H9 (cell line): ENCODE measurements at regions not wholly inside any gene's neighbourhood (a gene's known extent, or its start where the extent isn't known, plus 50 kb on each side); places are given as distances from the start of the nearest gene placed in this dataset.

Source experiments
- DNase-seq: peaks from one replicate; pipeline ENCODE4 v3.0.0-alpha.2; 2017
- H2AFZ ChIP-seq: one replicate; pipeline ENCODE4 v1.6.1; 2013; ENCODE audit warnings: mild to moderate bottlenecking, low read length, control low read depth, moderate library complexity
- H2AK5ac ChIP-seq: 2 replicates; pipeline ENCODE4 v1.6.1; 2013; ENCODE audit warnings: low read length, control low read depth, mixed read lengths; ENCODE audit not compliant: insufficient read length
- H2BK120ac ChIP-seq: one replicate; pipeline ENCODE4 v1.6.1; 2013; ENCODE audit warnings: low read depth, mild to moderate bottlenecking, low read length, control low read depth, inconsistent platforms; ENCODE audit not compliant: poor library complexity, severe bottlenecking
- H2BK12ac ChIP-seq: 2 replicates; pipeline ENCODE4 v1.6.1; 2013; ENCODE audit warnings: low read length, control low read depth, mixed read lengths, low read depth; ENCODE audit not compliant: insufficient read length
- H2BK15ac ChIP-seq: 2 replicates; pipeline ENCODE4 v1.6.1; 2013; ENCODE audit warnings: low read depth, low read length, control low read depth
- H2BK20ac ChIP-seq: one replicate; pipeline ENCODE4 v1.6.1; 2013; ENCODE audit warnings: low read depth, mild to moderate bottlenecking, low read length, control low read depth, inconsistent platforms; ENCODE audit not compliant: poor library complexity, severe bottlenecking
- H2BK5ac ChIP-seq: 2 replicates; pipeline ENCODE4 v1.6.1; 2013; ENCODE audit warnings: low read length, control low read depth, mixed read lengths; ENCODE audit not compliant: insufficient read length
- H3K14ac ChIP-seq: 2 replicates; pipeline ENCODE4 v1.6.1; 2013; ENCODE audit warnings: low read length, control low read depth; ENCODE audit not compliant: insufficient read depth
- H3K18ac ChIP-seq: 2 replicates; pipeline ENCODE4 v1.6.1; 2013; ENCODE audit warnings: low read depth, mild to moderate bottlenecking, mixed read lengths, low read length, control low read depth; ENCODE audit not compliant: insufficient read length
- H3K23ac ChIP-seq: 2 replicates; pipeline ENCODE4 v1.6.1; 2013; ENCODE audit warnings: low read length, control low read depth, mixed read lengths, low read depth; ENCODE audit not compliant: insufficient read length
- H3K23me2 ChIP-seq: 2 replicates; pipeline ENCODE4 v1.6.1; 2013; ENCODE audit warnings: low read depth, mild to moderate bottlenecking, mixed read lengths, low read length, control low read depth; ENCODE audit not compliant: insufficient read length, poor library complexity, severe bottlenecking
- H3K27ac ChIP-seq: 2 replicates; pipeline ENCODE4 v1.5.1; 2013; ENCODE audit warnings: low read length, control low read depth, mixed read lengths, low read depth; ENCODE audit not compliant: insufficient read length
- H3K27me3 ChIP-seq: 2 replicates; pipeline ENCODE4 v1.6.1; 2013; ENCODE audit warnings: low read length, control low read depth, inconsistent platforms; ENCODE audit not compliant: insufficient read depth
- H3K4ac ChIP-seq: 2 replicates; pipeline ENCODE4 v1.6.1; 2013; ENCODE audit warnings: low read depth, mild to moderate bottlenecking, control low read depth, inconsistent platforms, low read length, moderate library complexity
- H3K4me1 ChIP-seq: 2 replicates; pipeline ENCODE4 v1.6.1; 2013; ENCODE audit warnings: low read length, control low read depth, inconsistent platforms; ENCODE audit not compliant: insufficient read depth
- H3K4me2 ChIP-seq: 2 replicates; pipeline ENCODE4 v1.6.1; 2013; ENCODE audit warnings: low read length, control low read depth, mixed read lengths; ENCODE audit not compliant: insufficient read length, insufficient read depth
- H3K56ac ChIP-seq: 2 replicates; pipeline ENCODE4 v1.6.1; 2013; ENCODE audit warnings: low read depth, mild to moderate bottlenecking, mixed read lengths, low read length, control low read depth; ENCODE audit not compliant: insufficient read length
- H3K79me1 ChIP-seq: 2 replicates; pipeline ENCODE4 v1.6.1; 2013; ENCODE audit warnings: low read depth, mild to moderate bottlenecking, moderate library complexity, low read length, control low read depth, inconsistent platforms; ENCODE audit not compliant: insufficient read depth, poor library complexity, severe bottlenecking
- H3K79me2 ChIP-seq: 2 replicates; pipeline ENCODE4 v1.6.1; 2013; ENCODE audit warnings: low read length, control low read depth, inconsistent platforms; ENCODE audit not compliant: insufficient read depth
- H3K9ac ChIP-seq: 2 replicates; pipeline ENCODE4 v1.6.1; 2013; ENCODE audit warnings: low read length, control low read depth, mixed read lengths; ENCODE audit not compliant: insufficient read length; ENCODE audit errors: extremely low read depth
- H3K9me3 ChIP-seq: one replicate; pipeline ENCODE4 v1.6.1; 2013; ENCODE audit warnings: low read depth, low read length, inconsistent platforms; ENCODE audit not compliant: control insufficient read depth
- H3T11ph ChIP-seq: one replicate; pipeline ENCODE4 v1.6.1; 2013; ENCODE audit warnings: mild to moderate bottlenecking, low read length, control low read depth, inconsistent platforms
- H4K20me1 ChIP-seq: one replicate; pipeline ENCODE4 v1.6.1; 2013; ENCODE audit not compliant: control insufficient read depth, insufficient read length, insufficient read depth
- H4K5ac ChIP-seq: 2 replicates; pipeline ENCODE4 v1.6.1; 2013; ENCODE audit warnings: low read depth, mild to moderate bottlenecking, mixed read lengths, low read length, control low read depth; ENCODE audit not compliant: insufficient read length
- H4K8ac ChIP-seq: replicated peaks from 2 replicates; pipeline ENCODE4 v1.6.1; 2013; ENCODE audit warnings: low read length, control low read depth, mixed read lengths, low read depth; ENCODE audit not compliant: insufficient read length
- H4K91ac ChIP-seq: 2 replicates; pipeline ENCODE4 v1.6.1; 2013; ENCODE audit warnings: low read depth, mild to moderate bottlenecking, moderate library complexity, mixed read lengths, low read length, control low read depth; ENCODE audit not compliant: insufficient read length
- H3K27ac Mint-ChIP-seq, 3 experiments: 2 replicates in 2 of 3; 3 replicates in 1 of 3; pipeline ENCODE4 v1.8.0; 2020 to 2021; ENCODE audit warnings: mixed read lengths in 3 of 3, mild to moderate bottlenecking in 1 of 3, moderate library complexity in 1 of 3
- H3K27me3 Mint-ChIP-seq: 2 replicates; pipeline ENCODE4 v1.8.0; 2021; ENCODE audit warnings: low read depth, mild to moderate bottlenecking, moderate library complexity, mixed read lengths
- H3K36me3 Mint-ChIP-seq, 3 experiments: 2 replicates in 2 of 3; 3 replicates in 1 of 3; pipeline ENCODE4 v1.8.0; 2020 to 2021; ENCODE audit warnings: low read depth in 3 of 3, mixed read lengths in 3 of 3; ENCODE audit not compliant: insufficient read depth in 1 of 3
- H3K4me1 Mint-ChIP-seq, 2 experiments: 2 replicates each; pipeline ENCODE4 v1.8.0; 2020; ENCODE audit warnings: mixed read lengths in 2 of 2
- H3K4me3 Mint-ChIP-seq, 2 experiments: 2 replicates in 1 of 2; 3 replicates in 1 of 2; pipeline ENCODE4 v1.8.0; 2020 to 2021; ENCODE audit warnings: mild to moderate bottlenecking in 2 of 2, mixed read lengths in 2 of 2, moderate library complexity in 1 of 2
- H3K9me3 Mint-ChIP-seq, 2 experiments: 2 replicates in 1 of 2; 3 replicates in 1 of 2; pipeline ENCODE4 v1.8.0; 2020; ENCODE audit warnings: mild to moderate bottlenecking in 2 of 2, mixed read lengths in 2 of 2, moderate library complexity in 1 of 2
- WGBS: extraction: QIAGEN DNeasy Blood & Tissue Kit; methylation state at CpG from one replicate; pipeline ENCODE4 v1.1.7; 2013; ENCODE audit warnings: missing lambda C conversion rate, low lambda C conversion rate, mixed read lengths; ENCODE audit not compliant: insufficient read length; ENCODE audit errors: extremely low coverage; 5-methylcytosine and 5-hydroxymethylcytosine counted together
- TF ChIP-seq, protein P1 (sequence below): fragments of 200-600 bp; sonication (generic); conservative IDR thresholded peaks from 3 replicates; pipeline ENCODE4 v1.8.0; 2021; ENCODE audit warnings: antibody characterized with exemption, mild to moderate bottlenecking

DNA sequence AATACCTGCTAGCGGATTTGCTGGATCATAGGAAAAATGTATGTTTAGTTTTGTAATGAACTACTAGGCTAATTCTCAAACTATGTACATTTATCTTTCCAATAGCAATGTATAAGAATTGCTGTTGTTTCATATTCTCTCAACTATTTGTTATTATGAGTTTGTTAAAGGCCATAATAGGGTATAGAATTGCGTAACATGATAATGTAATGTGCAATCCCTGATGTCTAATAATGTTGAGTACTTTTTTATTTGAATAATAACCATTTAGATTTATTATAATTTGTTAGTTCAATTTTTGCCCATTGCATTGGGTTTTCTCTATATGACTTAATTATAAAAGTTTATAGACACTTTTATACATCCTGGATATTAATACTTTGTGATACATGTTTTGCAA is 801.6 kb downstream of the LUZP2 start:
- Mint-ChIP-seq H3K4me3 (no peak overlapping the region), H3K27ac (no peak overlapping the region), H3K27me3 (no peaks in the 10 kb centered on the region), H3K4me1 (no peaks in the 10 kb centered on the region), H3K36me3 (no peaks in the 10 kb centered on the region), H3K9me3 (no peaks in the 10 kb centered on the region)
- TF ChIP-seq, protein P1, sequence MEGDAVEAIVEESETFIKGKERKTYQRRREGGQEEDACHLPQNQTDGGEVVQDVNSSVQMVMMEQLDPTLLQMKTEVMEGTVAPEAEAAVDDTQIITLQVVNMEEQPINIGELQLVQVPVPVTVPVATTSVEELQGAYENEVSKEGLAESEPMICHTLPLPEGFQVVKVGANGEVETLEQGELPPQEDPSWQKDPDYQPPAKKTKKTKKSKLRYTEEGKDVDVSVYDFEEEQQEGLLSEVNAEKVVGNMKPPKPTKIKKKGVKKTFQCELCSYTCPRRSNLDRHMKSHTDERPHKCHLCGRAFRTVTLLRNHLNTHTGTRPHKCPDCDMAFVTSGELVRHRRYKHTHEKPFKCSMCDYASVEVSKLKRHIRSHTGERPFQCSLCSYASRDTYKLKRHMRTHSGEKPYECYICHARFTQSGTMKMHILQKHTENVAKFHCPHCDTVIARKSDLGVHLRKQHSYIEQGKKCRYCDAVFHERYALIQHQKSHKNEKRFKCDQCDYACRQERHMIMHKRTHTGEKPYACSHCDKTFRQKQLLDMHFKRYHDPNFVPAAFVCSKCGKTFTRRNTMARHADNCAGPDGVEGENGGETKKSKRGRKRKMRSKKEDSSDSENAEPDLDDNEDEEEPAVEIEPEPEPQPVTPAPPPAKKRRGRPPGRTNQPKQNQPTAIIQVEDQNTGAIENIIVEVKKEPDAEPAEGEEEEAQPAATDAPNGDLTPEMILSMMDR: no peak
- no peak overlapping the region for H2AK5ac ChIP-seq
- no peak overlapping the region for H2BK15ac ChIP-seq
- H3K27me3 ChIP-seq: no peaks in the 10 kb centered on the region
- H3K56ac ChIP-seq: no peak overlapping the region
- no peak overlapping the region for H3T11ph ChIP-seq
- DNase-seq: no peak
- no peak overlapping the region for H4K91ac ChIP-seq
- H3K4me2 ChIP-seq: no peak overlapping the region
- no peaks in the 10 kb centered on the region for H4K20me1 ChIP-seq
- H3K18ac ChIP-seq: no peak overlapping the region
- no peak overlapping the region for H3K27ac ChIP-seq
- no peaks in the 10 kb centered on the region for H3K79me1 ChIP-seq
- H3K79me2 ChIP-seq: no peaks in the 10 kb centered on the region
- H3K23me2 ChIP-seq: no peaks in the 10 kb centered on the region
- H3K4me1 ChIP-seq: no peaks in the 10 kb centered on the region
- no peak overlapping the region for H2BK120ac ChIP-seq
- no peak overlapping the region for H4K8ac ChIP-seq
- no peak overlapping the region for H3K4ac ChIP-seq
- H2BK12ac ChIP-seq: no peak overlapping the region
- no peaks in the 10 kb centered on the region for H3K9me3 ChIP-seq
- H4K5ac ChIP-seq: no peak overlapping the region
- no peak overlapping the region for H2BK20ac ChIP-seq
- no peak overlapping the region for H3K9ac ChIP-seq
- no peak overlapping the region for H2BK5ac ChIP-seq
- WGBS: no CpG with 5 or more reads among the region's 2 CpGs
- no peak overlapping the region for H3K23ac ChIP-seq
- H3K14ac ChIP-seq: no peak overlapping the region
- H2AFZ ChIP-seq: no peak overlapping the region
